CD4-positive, alpha-beta T cell treated with Interleukin-6 at 100 ng/mL for 8 hours (primary cell): ENCODE measurements at regions not wholly inside any gene's neighbourhood (a gene's known extent, or its start where the extent isn't known, plus 50 kb on each side); places are given as distances from the start of the nearest gene placed in this dataset.
"Not testable (repeated sequence)": the region's sequence is repeated elsewhere in the genome, so short reads cannot be mapped to it uniquely, and the experiment has no call there.

Experiments used
- DNase-seq: peaks from one replicate; pipeline ENCODE4 v3.0.0-alpha.2; 2020; ENCODE audit warnings: mixed read lengths, low spot score

GRCh38 chr3:68676136-68676535 lies 256.2 kb downstream of the TAFA4 start:
- no peak for DNase-seq

GRCh38 chr3:68667346-68667745 lies 265.0 kb downstream of the TAFA4 start:
- DNase-seq = no peak

GRCh38 chr3:68666429-68667136 lies 265.8 kb downstream of the TAFA4 start:
- no peak for DNase-seq

GRCh38 chr3:68664276-68664675 lies 268.1 kb downstream of the TAFA4 start:
- no peak for DNase-seq

GRCh38 chr3:68662176-68662575 lies 270.2 kb downstream of the TAFA4 start:
- no peak for DNase-seq

GRCh38 chr3:68650657-68651056 lies 281.7 kb downstream of the TAFA4 start:
- DNase-seq = not testable (repeated sequence)

GRCh38 chr3:68648494-68648893 lies 283.9 kb downstream of the TAFA4 start:
- DNase-seq = no peak

GRCh38 chr3:68631850-68632545 lies 300.3 kb downstream of the TAFA4 start:
- no peak for DNase-seq

- DNase-seq = no peak
Measured at GRCh38 chr3:68620211-68620610, 312.1 kb downstream of the TAFA4 start.

GRCh38 chr3:68614087-68614486 lies 318.3 kb downstream of the TAFA4 start:
- DNase-seq = no peak

- no peak for DNase-seq
Measured at GRCh38 chr3:68571321-68571720, 361.0 kb downstream of the TAFA4 start.

GRCh38 chr3:68560728-68561127 lies 371.6 kb downstream of the TAFA4 start:
- no peak for DNase-seq

- DNase-seq = no peak
Measured at GRCh38 chr3:68535782-68536181, 396.6 kb downstream of the TAFA4 start.

GRCh38 chr3:68523330-68523729 lies 409.0 kb downstream of the TAFA4 start:
- no peak for DNase-seq

- no peak for DNase-seq
Measured at GRCh38 chr3:68515237-68515636, 417.1 kb downstream of the TAFA4 start.

- DNase-seq = no peak
Measured at GRCh38 chr3:68504201-68504600, 428.1 kb downstream of the TAFA4 start.

GRCh38 chr3:68485845-68486244 lies 446.5 kb downstream of the TAFA4 start:
- DNase-seq = not testable (repeated sequence)

- DNase-seq = no peak
Measured at GRCh38 chr3:68485051-68485450, 447.3 kb downstream of the TAFA4 start.

- DNase-seq = no peak
Measured at GRCh38 chr3:68483601-68484000, 448.7 kb downstream of the TAFA4 start.

GRCh38 chr3:68483041-68483440 lies 449.3 kb downstream of the TAFA4 start:
- DNase-seq = no peak

- DNase-seq = no peak
Measured at GRCh38 chr3:68482565-68482964, 449.8 kb downstream of the TAFA4 start.

- DNase-seq = no peak
Measured at GRCh38 chr3:68479779-68480178, 452.6 kb downstream of the TAFA4 start.

- no peak for DNase-seq
Measured at GRCh38 chr3:68468695-68469375, 463.5 kb downstream of the TAFA4 start.
